ENCODE measurements at regions not wholly inside any gene's neighbourhood (a gene's known extent, or its start where the extent isn't known, plus 50 kb on each side); places are given as distances from the start of the nearest gene placed in this dataset.

DNA sequence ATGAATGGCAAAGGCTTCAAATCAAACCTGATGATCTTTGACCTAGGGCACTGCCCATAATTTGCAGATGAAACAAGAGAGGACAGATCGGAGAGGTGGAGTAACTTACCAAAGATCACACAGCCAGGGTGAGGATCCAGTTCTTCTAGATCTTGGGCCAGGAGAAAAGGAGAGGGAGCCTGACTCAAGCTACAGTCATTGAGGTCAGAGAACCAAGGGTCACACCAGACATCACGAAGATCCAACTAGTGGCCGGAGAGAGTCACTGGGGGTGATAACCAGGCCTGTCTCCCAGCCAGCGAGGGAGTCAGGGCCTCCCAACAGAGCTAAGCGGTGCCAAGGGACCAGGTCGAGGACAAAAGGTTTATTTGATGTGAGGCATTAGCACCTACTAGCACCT, 115.0 kb downstream of the RIPK4 start:
- DNase-seq (ENCODE audit: low read depth in 2 of 2): no peak

GRCh38 chr21:41651406-41651805, 115.4 kb downstream of the RIPK4 start:
- no peak for DNase-seq (ENCODE audit: low read depth in 2 of 2)

GRCh38 chr21:41650526-41651145, 116.2 kb downstream of the RIPK4 start:
- no peak for DNase-seq (ENCODE audit: low read depth in 2 of 2)

DNA sequence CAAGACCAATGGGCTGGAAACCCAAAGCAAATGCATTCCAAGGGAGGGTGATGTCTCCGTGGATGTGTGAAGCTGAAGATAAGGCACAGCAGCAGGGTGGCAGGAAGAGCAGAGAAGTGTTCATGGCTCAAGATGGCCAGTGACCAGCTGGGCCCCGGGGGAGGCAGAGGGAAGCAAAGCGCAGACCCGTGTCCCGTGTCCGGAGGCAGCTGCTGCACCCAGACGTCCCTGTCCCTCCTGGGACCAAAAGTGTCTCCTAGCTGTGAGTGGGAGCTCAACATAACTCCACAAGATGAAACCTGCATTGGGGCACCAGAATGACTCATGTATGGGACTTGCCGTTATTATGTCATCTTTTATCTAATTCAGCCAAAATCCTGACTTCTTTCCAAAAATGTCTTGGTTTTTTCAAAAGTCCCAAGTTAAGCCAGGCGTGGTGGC, 118.2 kb downstream of the RIPK4 start:
- no peak for DNase-seq (ENCODE audit: low read depth in 2 of 2)

- no peak for DNase-seq (ENCODE audit: low read depth in 2 of 2)
Observed at GRCh38 chr21:41647806-41648561, 118.9 kb downstream of the RIPK4 start.

GRCh38 chr21:41643246-41643966, 123.4 kb downstream of the RIPK4 start:
- DNase-seq (ENCODE audit: low read depth in 2 of 2): no peak

- no peak for DNase-seq (ENCODE audit: low read depth in 2 of 2)
Observed at GRCh38 chr21:41641821-41642701, 124.8 kb downstream of the RIPK4 start.

DNA sequence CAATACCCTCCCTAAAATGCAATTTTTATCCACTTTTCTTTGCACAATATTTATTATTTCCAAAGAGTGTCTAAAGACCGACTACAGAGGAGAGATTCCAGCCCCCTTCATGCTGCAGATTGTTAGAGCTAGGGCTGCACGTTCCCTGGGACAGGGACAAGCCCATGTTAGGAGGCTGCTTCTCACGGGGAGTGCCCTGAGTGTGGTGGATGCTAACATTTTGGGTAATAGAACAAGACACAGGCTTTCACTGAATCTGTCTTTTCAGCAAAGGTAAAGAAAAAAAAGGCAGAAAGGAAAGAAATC, 125.4 kb downstream of the RIPK4 start:
- DNase-seq (ENCODE audit: low read depth in 2 of 2): no peak

DNA sequence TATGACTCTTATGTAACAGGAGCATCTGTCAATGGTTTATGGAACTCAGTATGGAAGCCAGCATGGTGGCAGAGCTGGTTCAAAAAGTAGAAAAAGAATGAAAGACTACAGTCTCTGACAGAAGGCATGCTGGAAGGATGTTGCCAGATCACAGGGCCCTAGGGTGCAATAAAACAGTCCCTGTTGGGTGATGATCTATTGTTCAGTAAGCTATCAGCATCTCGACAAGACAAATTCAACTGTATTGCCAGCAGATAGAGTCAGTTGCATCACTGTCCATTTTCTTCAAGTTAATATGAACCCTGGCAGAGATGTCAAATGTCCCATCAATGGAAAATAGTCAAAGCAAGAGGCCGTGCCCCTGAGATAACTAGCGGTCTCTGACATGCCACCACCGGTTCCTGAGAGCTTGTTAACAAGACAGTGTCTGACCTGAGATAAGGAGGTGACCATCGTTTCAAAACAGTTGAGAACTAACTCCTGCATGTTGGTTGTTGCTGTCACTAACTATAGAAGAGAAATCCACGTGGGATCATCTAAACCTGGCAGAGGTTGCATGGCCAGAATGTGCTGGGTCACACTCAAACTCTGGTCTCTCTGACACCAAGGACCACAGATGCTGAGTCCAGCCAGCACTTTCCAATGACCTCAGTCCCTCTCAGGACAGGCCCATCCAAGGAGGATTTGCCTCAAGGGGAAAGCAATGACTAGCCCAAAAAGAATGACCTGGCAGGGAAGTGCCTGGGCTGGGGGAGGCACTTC, 125.9 kb downstream of the RIPK4 start:
- no peak for DNase-seq (ENCODE audit: low read depth in 2 of 2)

DNA sequence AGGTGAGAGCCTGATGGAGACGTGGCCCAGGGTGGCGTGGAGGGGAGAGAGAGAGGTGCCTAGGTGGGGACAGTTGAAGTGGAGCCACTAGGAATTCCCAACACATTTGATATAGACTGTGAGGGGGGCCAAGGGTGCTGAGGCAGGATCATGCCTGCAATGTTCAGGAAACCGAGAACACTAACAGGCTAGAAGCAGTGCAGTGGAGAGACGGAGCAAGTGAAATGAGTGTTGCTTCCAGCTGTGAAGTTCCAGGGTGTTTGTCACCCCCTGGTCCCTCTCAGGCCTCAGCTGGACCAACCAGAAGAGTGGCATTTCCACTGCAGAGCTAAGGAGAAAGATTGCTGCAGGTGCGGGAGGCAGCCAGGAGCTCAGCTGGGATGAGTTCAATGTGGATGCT, 127.1 kb downstream of the RIPK4 start:
- no peak for DNase-seq (ENCODE audit: low read depth in 2 of 2)

DNA sequence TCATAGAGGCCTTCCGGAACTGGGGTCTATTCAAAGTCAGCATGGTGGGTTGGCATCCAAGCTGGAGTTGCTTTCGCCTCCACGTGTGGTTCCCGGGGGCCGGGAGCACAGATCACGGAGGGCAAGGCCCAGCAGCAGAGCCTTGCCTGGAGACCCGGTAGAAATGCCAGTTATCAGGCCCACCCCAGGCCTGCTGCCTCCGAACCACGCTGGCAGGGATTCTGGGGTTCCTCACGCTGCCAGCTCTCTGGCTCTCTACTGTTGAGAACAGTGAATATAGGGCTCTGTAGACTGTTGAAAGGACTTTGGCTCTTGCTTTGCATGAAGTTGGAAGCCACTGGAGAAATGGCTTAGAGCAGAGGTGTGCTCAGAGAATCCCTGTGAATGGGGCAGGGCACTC, 127.5 kb downstream of the RIPK4 start:
- DNase-seq (ENCODE audit: low read depth in 2 of 2): no peak

DNA sequence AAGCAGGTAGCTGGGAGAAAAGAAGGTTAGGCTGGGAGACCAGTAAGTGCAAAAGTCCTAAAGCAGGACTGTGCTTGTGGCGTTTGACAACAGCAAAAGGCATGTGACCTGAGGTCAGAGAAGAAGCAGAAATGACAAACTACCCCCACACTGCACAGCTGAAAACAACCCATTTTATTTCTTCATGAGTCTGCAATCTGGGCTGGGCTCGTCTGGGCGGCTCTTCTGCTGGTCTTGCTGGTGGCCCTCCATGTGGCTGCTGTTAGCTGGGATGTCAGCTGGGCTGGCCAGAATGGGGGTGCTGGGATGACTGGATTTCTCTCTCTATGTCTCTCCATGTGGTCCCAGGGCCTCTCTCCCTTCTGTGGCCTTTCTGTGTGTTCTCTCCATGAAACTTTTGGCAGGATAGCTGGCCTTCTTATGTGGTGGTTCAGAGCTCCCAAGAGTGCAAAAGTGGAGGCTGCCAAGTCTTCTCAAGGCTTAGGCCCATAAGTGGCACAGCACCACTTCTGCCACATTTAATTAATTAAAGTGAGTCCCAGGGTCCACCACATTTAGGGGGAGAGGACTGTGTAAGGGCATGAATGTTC, 128.6 kb downstream of the RIPK4 start:
- DNase-seq (ENCODE audit: low read depth in 2 of 2): no peak

- no peak for DNase-seq (ENCODE audit: low read depth in 2 of 2)
Observed at GRCh38 chr21:41636636-41637630, 129.0 kb upstream of the TMPRSS2 start.

DNA sequence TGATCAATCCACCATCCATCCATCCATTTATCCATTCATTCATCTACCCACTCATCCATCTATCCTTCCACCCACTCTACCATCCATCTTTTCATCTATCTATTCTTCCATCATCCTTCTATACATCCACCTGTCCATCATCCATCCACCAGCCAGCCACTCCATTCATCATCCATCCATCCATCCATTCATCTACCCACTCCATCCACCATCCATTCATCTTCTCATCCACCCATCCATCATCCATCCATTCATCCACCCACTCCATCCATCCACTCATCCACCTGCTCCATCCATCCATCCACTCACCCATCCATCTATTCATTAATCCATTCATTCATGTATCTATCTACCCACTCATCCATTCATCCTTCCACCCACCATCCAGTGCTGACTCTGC, 127.9 kb upstream of the TMPRSS2 start:
- DNase-seq (ENCODE audit: low read depth in 2 of 2): no peak

DNA sequence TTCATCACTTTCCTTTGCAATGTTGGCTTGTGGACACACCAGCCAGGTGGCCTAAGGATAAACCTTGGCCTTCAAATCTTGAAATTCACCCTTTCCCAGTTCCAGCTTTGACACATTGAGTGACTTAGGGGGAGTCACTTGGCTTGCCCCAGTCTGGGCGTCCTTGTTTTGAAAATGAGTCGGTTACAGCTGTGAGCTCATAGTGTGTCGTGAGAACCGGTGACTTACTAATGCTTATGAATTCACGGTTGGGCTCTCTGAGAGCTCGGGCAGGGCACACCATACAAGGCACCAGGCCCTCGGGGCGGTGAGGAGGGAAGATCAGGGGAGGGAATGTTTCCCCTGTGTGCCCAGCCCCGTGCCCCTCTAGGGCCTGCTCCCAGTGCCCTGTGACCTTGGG, 126.9 kb upstream of the TMPRSS2 start:
- DNase-seq (ENCODE audit: low read depth in 2 of 2): no peak

- no peak for DNase-seq (ENCODE audit: low read depth in 2 of 2)
Observed at GRCh38 chr21:41634211-41634694, 126.3 kb upstream of the TMPRSS2 start.

DNA sequence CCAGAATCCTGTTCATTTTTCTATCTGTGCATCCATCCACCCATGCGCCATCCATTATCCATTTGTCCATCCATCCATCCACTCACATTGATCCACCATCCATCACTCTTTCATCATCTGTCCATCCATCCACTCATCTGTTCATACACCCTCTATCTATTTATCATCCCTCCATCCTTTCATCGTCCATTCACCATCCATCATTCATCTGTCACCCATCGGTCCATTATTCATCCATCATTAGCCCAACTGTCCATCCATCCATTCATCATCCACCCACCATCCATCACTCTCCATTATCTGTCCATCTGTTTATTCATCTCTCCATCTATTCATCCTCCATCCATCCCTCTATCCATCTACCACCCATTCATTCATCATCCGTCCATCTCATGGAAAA, 125.7 kb upstream of the TMPRSS2 start:
- no peak for DNase-seq (ENCODE audit: low read depth in 2 of 2)

GRCh38 chr21:41632748-41633475, 125.0 kb upstream of the TMPRSS2 start:
- no peak for DNase-seq (ENCODE audit: low read depth in 2 of 2)
